ENCODE measurements at regions not wholly inside any gene's neighbourhood (a gene's known extent, or its start where the extent isn't known, plus 50 kb on each side); places are given as distances from the start of the nearest gene placed in this dataset.

DNA sequence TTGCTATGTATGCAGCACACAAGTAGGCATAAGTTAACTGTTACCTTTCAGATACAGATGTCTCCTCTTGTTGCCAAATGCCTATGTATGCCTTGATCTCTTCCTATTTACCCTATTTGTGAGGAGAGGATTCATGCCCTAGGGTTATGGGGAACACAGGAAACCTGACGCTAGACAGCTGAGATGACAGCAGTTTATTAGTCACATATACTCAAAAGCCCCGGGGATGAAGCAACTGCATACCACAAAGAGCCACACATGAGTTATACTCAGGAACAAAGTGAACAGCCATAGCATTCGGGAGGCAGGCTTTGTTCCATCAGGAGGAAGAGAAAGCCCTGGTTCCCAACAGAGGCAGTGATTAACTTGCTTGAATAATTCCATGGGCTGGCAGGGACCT lies 1011.7 kb upstream of the PCDH7 start:
- TF ChIP-seq ZBTB7A (IDR thresholded peaks at IDR 0.05; ENCODE audit: low read depth) (no peak), EGR1 (IDR thresholded peaks at IDR 0.05) (no peak), YY1 (IDR thresholded peaks at IDR 0.05; ENCODE audit: low read depth) (no peak), EP300 (IDR thresholded peaks at IDR 0.05; ENCODE audit: borderline replicate concordance) (no peak), CREB1 (IDR thresholded peaks at IDR 0.05; ENCODE audit: low read depth) (no peak), TCF12 (IDR thresholded peaks at IDR 0.05; ENCODE audit: low read depth) (no peak), TAF1 (IDR thresholded peaks at IDR 0.05; ENCODE audit: low read depth) (no peak), TEAD4 (IDR thresholded peaks at IDR 0.05) (no peak)
- TF ChIP-seq, protein P1, sequence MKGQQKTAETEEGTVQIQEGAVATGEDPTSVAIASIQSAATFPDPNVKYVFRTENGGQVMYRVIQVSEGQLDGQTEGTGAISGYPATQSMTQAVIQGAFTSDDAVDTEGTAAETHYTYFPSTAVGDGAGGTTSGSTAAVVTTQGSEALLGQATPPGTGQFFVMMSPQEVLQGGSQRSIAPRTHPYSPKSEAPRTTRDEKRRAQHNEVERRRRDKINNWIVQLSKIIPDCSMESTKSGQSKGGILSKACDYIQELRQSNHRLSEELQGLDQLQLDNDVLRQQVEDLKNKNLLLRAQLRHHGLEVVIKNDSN (IDR thresholded peaks at IDR 0.05): no peak
- TF ChIP-seq, protein P2, sequence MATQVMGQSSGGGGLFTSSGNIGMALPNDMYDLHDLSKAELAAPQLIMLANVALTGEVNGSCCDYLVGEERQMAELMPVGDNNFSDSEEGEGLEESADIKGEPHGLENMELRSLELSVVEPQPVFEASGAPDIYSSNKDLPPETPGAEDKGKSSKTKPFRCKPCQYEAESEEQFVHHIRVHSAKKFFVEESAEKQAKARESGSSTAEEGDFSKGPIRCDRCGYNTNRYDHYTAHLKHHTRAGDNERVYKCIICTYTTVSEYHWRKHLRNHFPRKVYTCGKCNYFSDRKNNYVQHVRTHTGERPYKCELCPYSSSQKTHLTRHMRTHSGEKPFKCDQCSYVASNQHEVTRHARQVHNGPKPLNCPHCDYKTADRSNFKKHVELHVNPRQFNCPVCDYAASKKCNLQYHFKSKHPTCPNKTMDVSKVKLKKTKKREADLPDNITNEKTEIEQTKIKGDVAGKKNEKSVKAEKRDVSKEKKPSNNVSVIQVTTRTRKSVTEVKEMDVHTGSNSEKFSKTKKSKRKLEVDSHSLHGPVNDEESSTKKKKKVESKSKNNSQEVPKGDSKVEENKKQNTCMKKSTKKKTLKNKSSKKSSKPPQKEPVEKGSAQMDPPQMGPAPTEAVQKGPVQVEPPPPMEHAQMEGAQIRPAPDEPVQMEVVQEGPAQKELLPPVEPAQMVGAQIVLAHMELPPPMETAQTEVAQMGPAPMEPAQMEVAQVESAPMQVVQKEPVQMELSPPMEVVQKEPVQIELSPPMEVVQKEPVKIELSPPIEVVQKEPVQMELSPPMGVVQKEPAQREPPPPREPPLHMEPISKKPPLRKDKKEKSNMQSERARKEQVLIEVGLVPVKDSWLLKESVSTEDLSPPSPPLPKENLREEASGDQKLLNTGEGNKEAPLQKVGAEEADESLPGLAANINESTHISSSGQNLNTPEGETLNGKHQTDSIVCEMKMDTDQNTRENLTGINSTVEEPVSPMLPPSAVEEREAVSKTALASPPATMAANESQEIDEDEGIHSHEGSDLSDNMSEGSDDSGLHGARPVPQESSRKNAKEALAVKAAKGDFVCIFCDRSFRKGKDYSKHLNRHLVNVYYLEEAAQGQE (IDR thresholded peaks at IDR 0.05; ENCODE audit: low read depth): no peak
- TF ChIP-seq, protein P3, sequence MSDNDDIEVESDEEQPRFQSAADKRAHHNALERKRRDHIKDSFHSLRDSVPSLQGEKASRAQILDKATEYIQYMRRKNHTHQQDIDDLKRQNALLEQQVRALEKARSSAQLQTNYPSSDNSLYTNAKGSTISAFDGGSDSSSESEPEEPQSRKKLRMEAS (IDR thresholded peaks at IDR 0.05): no peak

DNA sequence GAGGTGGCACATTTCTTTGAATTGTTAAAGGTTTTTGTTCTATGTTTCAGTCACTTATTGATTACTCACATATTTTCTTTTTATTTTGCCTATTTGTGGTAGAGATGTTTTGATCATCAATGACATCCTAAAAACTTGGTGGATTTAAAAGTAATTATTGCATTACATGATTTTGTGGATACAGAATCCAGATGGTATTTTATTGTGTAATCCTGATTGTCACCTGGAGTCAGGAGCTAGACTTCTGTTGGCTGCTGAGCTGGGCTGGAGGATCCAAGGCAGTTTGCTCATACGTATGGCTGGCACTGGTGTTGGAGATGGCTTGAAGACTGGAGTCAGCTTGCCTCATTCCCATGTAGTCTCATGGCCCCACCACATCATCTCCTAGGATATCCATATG lies 1009.6 kb upstream of the PCDH7 start:
- TF ChIP-seq, protein P1 (IDR thresholded peaks at IDR 0.05): no peak
- TF ChIP-seq CEBPB (IDR thresholded peaks at IDR 0.05): 0 out of 2 replicates have a peak, but pooled peaks have one; percentile 8

DNA sequence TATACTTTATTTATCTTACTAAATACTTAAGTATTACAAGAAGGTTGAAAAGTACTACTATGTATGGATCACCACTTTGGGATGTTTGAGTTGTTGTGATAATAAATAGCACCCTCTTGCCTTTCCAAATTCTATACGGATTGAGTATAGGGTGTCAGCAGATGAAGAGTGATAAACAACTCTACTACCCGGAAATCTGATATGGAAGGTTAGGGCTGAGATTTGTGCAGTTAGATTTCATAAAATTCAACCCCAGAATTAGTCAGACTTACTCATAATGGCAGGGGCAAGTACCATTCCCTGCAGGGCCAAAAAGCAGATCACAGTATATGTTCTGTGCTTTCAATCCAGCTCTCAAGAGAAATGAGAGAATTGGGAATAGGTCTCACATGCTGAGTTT lies 1008.9 kb upstream of the PCDH7 start:
- TF ChIP-seq NFIC (IDR thresholded peaks at IDR 0.05): no peak
- TF ChIP-seq TAF1 (IDR thresholded peaks at IDR 0.05; ENCODE audit: low read depth): no peak
- no peak for TF ChIP-seq TCF12 (IDR thresholded peaks at IDR 0.05; ENCODE audit: low read depth)
- TF ChIP-seq RAD21 (IDR thresholded peaks at IDR 0.05; ENCODE audit: low read depth): no peak
- TF ChIP-seq, protein P3 (IDR thresholded peaks at IDR 0.05): no peak
- no peak for TF ChIP-seq TEAD4 (IDR thresholded peaks at IDR 0.05)
- TF ChIP-seq EGR1 (IDR thresholded peaks at IDR 0.05): no peak
- no peak for TF ChIP-seq CEBPB (IDR thresholded peaks at IDR 0.05)
- TF ChIP-seq, protein P2 (IDR thresholded peaks at IDR 0.05; ENCODE audit: low read depth): no peak
- TF ChIP-seq CREB1 (IDR thresholded peaks at IDR 0.05; ENCODE audit: low read depth): no peak
- TF ChIP-seq, protein P1 (IDR thresholded peaks at IDR 0.05): no peak
- TF ChIP-seq EP300 (IDR thresholded peaks at IDR 0.05; ENCODE audit: borderline replicate concordance): no peak
- no peak for TF ChIP-seq FOXM1 (IDR thresholded peaks at IDR 0.05; ENCODE audit: borderline replicate concordance, low read depth)
- TF ChIP-seq YY1 (IDR thresholded peaks at IDR 0.05; ENCODE audit: low read depth): no peak
- TF ChIP-seq ZBTB7A (IDR thresholded peaks at IDR 0.05; ENCODE audit: low read depth): no peak

DNA sequence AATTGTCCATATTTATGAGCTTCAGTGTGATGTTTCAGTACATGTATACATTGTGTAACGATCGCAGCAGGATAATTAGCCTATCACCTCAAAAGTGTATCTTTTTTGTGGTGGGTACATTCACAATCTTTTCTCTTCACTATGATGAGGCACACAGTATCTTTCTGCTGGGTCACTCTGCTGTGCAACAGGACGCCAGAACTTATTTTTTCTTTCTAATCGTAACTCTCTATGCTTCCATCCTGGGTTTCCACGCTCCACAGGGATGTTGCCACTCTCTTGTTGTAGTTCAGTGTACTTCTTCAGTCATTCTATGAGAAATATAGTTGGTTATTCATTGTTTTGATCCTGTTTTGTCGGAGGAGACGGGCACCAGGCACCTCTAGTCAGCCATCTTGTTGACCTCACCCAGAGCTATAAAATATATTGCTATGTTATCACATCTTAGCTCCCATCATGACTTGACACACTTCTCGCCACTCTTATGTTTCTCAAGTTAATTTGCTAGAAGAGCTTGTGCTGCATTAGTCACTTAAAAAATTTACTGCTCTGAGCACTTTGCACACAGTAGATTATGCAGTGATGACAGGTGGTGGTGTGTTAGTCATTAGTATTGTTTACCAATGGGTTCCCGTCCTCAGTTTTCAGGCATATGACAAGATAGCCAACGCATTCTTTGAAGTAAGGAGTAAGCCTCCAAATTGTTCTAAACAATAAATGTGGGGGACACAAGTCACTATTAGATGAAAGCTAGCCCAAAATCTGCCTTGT lies 1002.7 kb upstream of the PCDH7 start:
- TF ChIP-seq ZBTB7A (IDR thresholded peaks at IDR 0.05; ENCODE audit: low read depth): no peak
- TF ChIP-seq, protein P2 (IDR thresholded peaks at IDR 0.05; ENCODE audit: low read depth): no peak
- TF ChIP-seq, protein P1 (IDR thresholded peaks at IDR 0.05): no peak
- TF ChIP-seq EGR1 (IDR thresholded peaks at IDR 0.05): no peak
- no peak for TF ChIP-seq FOXM1 (IDR thresholded peaks at IDR 0.05; ENCODE audit: borderline replicate concordance, low read depth)
- no peak for TF ChIP-seq RAD21 (IDR thresholded peaks at IDR 0.05; ENCODE audit: low read depth)
- TF ChIP-seq TCF12 (IDR thresholded peaks at IDR 0.05; ENCODE audit: low read depth): no peak
- no peak for TF ChIP-seq CREB1 (IDR thresholded peaks at IDR 0.05; ENCODE audit: low read depth)
- TF ChIP-seq TEAD4 (IDR thresholded peaks at IDR 0.05): no peak
- no peak for TF ChIP-seq NFIC (IDR thresholded peaks at IDR 0.05)
- TF ChIP-seq YY1 (IDR thresholded peaks at IDR 0.05; ENCODE audit: low read depth): no peak
- TF ChIP-seq CEBPB (IDR thresholded peaks at IDR 0.05): no peak
- no peak for TF ChIP-seq EP300 (IDR thresholded peaks at IDR 0.05; ENCODE audit: borderline replicate concordance)
- TF ChIP-seq TAF1 (IDR thresholded peaks at IDR 0.05; ENCODE audit: low read depth): no peak
- TF ChIP-seq, protein P3 (IDR thresholded peaks at IDR 0.05): no peak

Measured in Ishikawa (cell line).